ENCODE measurements at regions not wholly inside any gene's neighbourhood (a gene's known extent, or its start where the extent isn't known, plus 50 kb on each side); places are given as distances from the start of the nearest gene placed in this dataset.

- Mint-ChIP-seq H3K4me1 (peaks cover 11% of the 10 kb centered on the region), H3K27me3 (ENCODE audit: low read depth) (no peaks in the 10 kb centered on the region), H3K36me3 (no peaks in the 10 kb centered on the region), H3K9me3 (no peaks in the 10 kb centered on the region), H3K27ac (no peak overlapping the region), H3K4me3 (no peak overlapping the region)
- DNase-seq (ENCODE audit: low spot score in 2 of 2, unreplicated experiment in 2 of 2), result no peak
- TF ChIP-seq, protein P1, sequence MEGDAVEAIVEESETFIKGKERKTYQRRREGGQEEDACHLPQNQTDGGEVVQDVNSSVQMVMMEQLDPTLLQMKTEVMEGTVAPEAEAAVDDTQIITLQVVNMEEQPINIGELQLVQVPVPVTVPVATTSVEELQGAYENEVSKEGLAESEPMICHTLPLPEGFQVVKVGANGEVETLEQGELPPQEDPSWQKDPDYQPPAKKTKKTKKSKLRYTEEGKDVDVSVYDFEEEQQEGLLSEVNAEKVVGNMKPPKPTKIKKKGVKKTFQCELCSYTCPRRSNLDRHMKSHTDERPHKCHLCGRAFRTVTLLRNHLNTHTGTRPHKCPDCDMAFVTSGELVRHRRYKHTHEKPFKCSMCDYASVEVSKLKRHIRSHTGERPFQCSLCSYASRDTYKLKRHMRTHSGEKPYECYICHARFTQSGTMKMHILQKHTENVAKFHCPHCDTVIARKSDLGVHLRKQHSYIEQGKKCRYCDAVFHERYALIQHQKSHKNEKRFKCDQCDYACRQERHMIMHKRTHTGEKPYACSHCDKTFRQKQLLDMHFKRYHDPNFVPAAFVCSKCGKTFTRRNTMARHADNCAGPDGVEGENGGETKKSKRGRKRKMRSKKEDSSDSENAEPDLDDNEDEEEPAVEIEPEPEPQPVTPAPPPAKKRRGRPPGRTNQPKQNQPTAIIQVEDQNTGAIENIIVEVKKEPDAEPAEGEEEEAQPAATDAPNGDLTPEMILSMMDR (IDR thresholded peaks at IDR 0.05; ENCODE audit: unreplicated experiment), result no peak
Measured at GRCh38 chr12:67534046-67534445, 114.5 kb upstream of the DYRK2 start.

DNA sequence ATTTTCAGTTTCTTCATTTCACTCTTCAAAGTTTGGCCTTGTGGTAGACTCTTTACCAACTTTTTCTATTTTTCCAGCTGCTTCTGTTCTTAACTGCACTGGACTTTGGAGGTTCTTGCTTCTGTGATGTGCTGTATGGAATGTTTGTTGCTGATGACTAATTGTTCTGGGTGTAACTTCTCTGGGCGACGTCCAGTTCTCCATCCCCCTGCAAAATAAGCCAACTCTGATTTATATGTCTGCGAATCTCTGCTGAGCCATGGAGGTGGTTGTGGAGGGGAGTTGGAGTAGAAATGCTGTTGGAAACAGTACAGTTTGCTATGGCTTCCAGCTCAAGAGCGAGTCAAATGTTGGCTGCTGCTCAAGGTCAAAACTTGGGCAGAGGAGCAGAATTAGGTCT lies 113.9 kb upstream of the DYRK2 start:
- DNase-seq (ENCODE audit: low spot score in 2 of 2, unreplicated experiment in 2 of 2), result no peak
- Mint-ChIP-seq H3K36me3 (no peaks in the 10 kb centered on the region), H3K9me3 (no peaks in the 10 kb centered on the region), H3K27ac (peak overlapping the region; percentile 50), H3K4me1 (peaks cover 12% of the 10 kb centered on the region), H3K27me3 (ENCODE audit: low read depth) (no peaks in the 10 kb centered on the region), H3K4me3 (no peak overlapping the region)
- TF ChIP-seq, protein P1 (IDR thresholded peaks at IDR 0.05; ENCODE audit: unreplicated experiment), result no peak

- TF ChIP-seq, protein P1 (IDR thresholded peaks at IDR 0.05; ENCODE audit: unreplicated experiment), result no peak
- Mint-ChIP-seq H3K27ac (no peak overlapping the region), H3K9me3 (no peaks in the 10 kb centered on the region), H3K4me3 (no peak overlapping the region), H3K4me1 (peaks cover 16% of the 10 kb centered on the region), H3K36me3 (no peaks in the 10 kb centered on the region), H3K27me3 (ENCODE audit: low read depth) (no peaks in the 10 kb centered on the region)
- DNase-seq (ENCODE audit: low spot score in 2 of 2, unreplicated experiment in 2 of 2), result no peak
Measured at GRCh38 chr12:67535176-67535575, 113.4 kb upstream of the DYRK2 start.

DNA sequence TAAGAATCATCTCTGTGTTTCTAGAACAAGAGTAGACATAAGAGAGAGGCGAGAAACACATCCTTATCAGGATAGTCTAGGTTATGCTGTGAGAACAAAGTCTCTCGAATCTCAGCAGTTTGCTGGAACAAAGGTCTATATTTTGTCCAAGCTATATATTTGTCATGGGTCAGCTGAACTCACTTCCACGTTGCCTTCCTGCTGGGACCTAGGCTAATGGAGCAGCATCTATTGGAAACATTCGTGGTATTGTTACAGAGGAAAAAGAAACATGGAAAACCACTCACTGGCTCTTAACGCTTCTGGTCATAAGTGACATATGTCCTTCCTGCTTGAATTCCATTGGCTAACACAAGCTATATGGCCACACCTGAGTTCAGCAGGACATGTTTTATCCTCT lies 112.6 kb upstream of the DYRK2 start:
- TF ChIP-seq, protein P1 (IDR thresholded peaks at IDR 0.05; ENCODE audit: unreplicated experiment), result no peak
- no peaks in the 10 kb centered on the region for H3K27me3 Mint-ChIP-seq (ENCODE audit: low read depth)
- H3K27ac Mint-ChIP-seq, result no peak overlapping the region
- H3K4me3 Mint-ChIP-seq, result no peak overlapping the region
- H3K4me1 Mint-ChIP-seq, result peaks cover 22% of the 10 kb centered on the region
- no peaks in the 10 kb centered on the region for H3K36me3 Mint-ChIP-seq
- no peaks in the 10 kb centered on the region for H3K9me3 Mint-ChIP-seq
- DNase-seq (ENCODE audit: low spot score in 2 of 2, unreplicated experiment in 2 of 2), result no peak

DNA sequence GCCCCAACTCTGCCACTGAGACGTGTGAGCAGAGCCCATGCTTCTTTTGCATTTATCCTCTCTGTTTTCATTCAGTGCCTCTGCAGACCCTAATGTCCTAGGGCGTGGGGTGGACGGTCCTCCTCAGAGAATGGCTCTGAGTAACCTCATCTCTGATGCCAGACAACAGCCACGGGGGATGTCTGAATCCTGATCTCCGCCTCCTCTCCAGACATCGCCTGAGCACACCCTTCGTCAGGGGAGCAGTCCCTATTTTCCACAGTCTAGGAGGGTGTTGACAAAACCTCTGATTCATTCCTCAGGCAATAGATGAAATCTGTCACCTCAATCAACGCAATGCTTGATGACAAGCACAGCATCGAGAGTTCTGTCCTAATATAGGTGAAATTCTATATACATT lies 109.2 kb upstream of the DYRK2 start:
- no peak for DNase-seq (ENCODE audit: low spot score in 2 of 2, unreplicated experiment in 2 of 2)

More for the DNA sequence above, 109.2 kb upstream of the DYRK2 start:
- no peaks in the 10 kb centered on the region for H3K36me3 Mint-ChIP-seq
- TF ChIP-seq, protein P1 (IDR thresholded peaks at IDR 0.05; ENCODE audit: unreplicated experiment), result no peak
- no peaks in the 10 kb centered on the region for H3K27me3 Mint-ChIP-seq (ENCODE audit: low read depth)
- H3K4me1 Mint-ChIP-seq, result peaks cover 37% of the 10 kb centered on the region
- no peak overlapping the region for H3K27ac Mint-ChIP-seq
- no peak overlapping the region for H3K4me3 Mint-ChIP-seq
- no peaks in the 10 kb centered on the region for H3K9me3 Mint-ChIP-seq

Measured in mesothelial cell of epicardium (in vitro differentiated cells).